ENCODE measurements at regions not wholly inside any gene's neighbourhood (a gene's known extent, or its start where the extent isn't known, plus 50 kb on each side); places are given as distances from the start of the nearest gene placed in this dataset.

GRCh38 chrY:7687086-7687485 is 775.5 kb upstream of the AMELY start:
- H3K36me3 Mint-ChIP-seq = no peaks in the 10 kb centered on the region
- Histone ChIP-seq H3K27ac (ENCODE audit: low read depth in 1 of 2, low read length in 2 of 2) (no peak overlapping the region), H3K4me3 (replicated peaks in 1 of 3; ENCODE audit: low read depth in 2 of 3, low read length in 3 of 3) (no peak overlapping the region), H2AFZ (ENCODE audit: insufficient read depth, low read depth, low read length, poor library complexity, severe bottlenecking) (no peak overlapping the region), H3K27me3 (ENCODE audit: control insufficient read depth in 2 of 2, insufficient read depth in 2 of 2, low read length in 2 of 2) (no peaks in the 10 kb centered on the region), H4K20me1 (ENCODE audit: insufficient read depth, low read length) (no peaks in the 10 kb centered on the region), H3K9ac (ENCODE audit: insufficient read depth, low read length, poor library complexity, severe bottlenecking) (no peak overlapping the region), H3K4me2 (replicated peaks; ENCODE audit: extremely low read depth, low read length, poor library complexity, severe bottlenecking) (no peak overlapping the region), H3K4me1 (ENCODE audit: control insufficient read depth in 1 of 2, insufficient read depth in 2 of 2, low read length in 2 of 2) (no peaks in the 10 kb centered on the region), H3K36me3 (replicated peaks in 1 of 2; ENCODE audit: control insufficient read depth in 1 of 2, insufficient read depth in 2 of 2, low read length in 2 of 2) (no peaks in the 10 kb centered on the region), H3K79me2 (ENCODE audit: insufficient read depth, low read length) (no peaks in the 10 kb centered on the region), H3K9me3 (replicated peaks in 1 of 2; ENCODE audit: control insufficient read depth in 1 of 2, insufficient read depth in 1 of 2, low read length in 2 of 2) (no peaks in the 10 kb centered on the region)
- DNase-seq = no peak
- WGBS (ENCODE audit: insufficient coverage) = no CpG with 5 or more reads among the region's 3 CpGs
- H3K27me3 Mint-ChIP-seq (ENCODE audit: low read depth in 3 of 3) = peaks cover 0 to 3% (median 2%) of the 10 kb centered on the region in 3 donors
- no peak overlapping the region for H3K27ac Mint-ChIP-seq
- no peak overlapping the region for H3K4me3 Mint-ChIP-seq
- intact Hi-C loops (cut with micrococcal nuclease) = no loop called here
- H3K4me1 Mint-ChIP-seq = peaks cover 2% of the 10 kb centered on the region
- no peak for TF ChIP-seq CTCF (IDR thresholded peaks at IDR 0.05)
- peaks cover 0 to 4% (median 0%) of the 10 kb centered on the region in 7 donors for H3K9me3 Mint-ChIP-seq

GRCh38 chrY:7684546-7684945 is 773.0 kb upstream of the AMELY start:
- H3K4me3 ChIP-seq (replicated peaks in 1 of 3; ENCODE audit: low read depth in 2 of 3, low read length in 3 of 3) = no peak overlapping the region
- TF ChIP-seq CTCF (IDR thresholded peaks at IDR 0.05) = no peak
- H3K9me3 Mint-ChIP-seq = peaks cover 0 to 3% (median 0%) of the 10 kb centered on the region in 7 donors
- no peaks in the 10 kb centered on the region for H3K79me2 ChIP-seq (ENCODE audit: insufficient read depth, low read length)
- intact Hi-C loops (cut with micrococcal nuclease) = no loop called here
- H3K36me3 ChIP-seq (replicated peaks in 1 of 2; ENCODE audit: control insufficient read depth in 1 of 2, insufficient read depth in 2 of 2, low read length in 2 of 2) = no peaks in the 10 kb centered on the region
- H3K9ac ChIP-seq (ENCODE audit: insufficient read depth, low read length, poor library complexity, severe bottlenecking) = no peak overlapping the region
- peak overlapping the region in 1 of 7 donors; percentile 33 for H3K27ac Mint-ChIP-seq
- H3K27me3 ChIP-seq (ENCODE audit: control insufficient read depth in 2 of 2, insufficient read depth in 2 of 2, low read length in 2 of 2) = no peaks in the 10 kb centered on the region
- no peaks in the 10 kb centered on the region for H3K4me1 ChIP-seq (ENCODE audit: control insufficient read depth in 1 of 2, insufficient read depth in 2 of 2, low read length in 2 of 2)
- H4K20me1 ChIP-seq (ENCODE audit: insufficient read depth, low read length) = no peaks in the 10 kb centered on the region
- H3K36me3 Mint-ChIP-seq = no peaks in the 10 kb centered on the region
- H3K4me2 ChIP-seq (replicated peaks; ENCODE audit: extremely low read depth, low read length, poor library complexity, severe bottlenecking) = no peak overlapping the region
- no peak overlapping the region for H3K27ac ChIP-seq (ENCODE audit: low read depth in 1 of 2, low read length in 2 of 2)
- no peak overlapping the region for H3K4me3 Mint-ChIP-seq
- WGBS (ENCODE audit: insufficient coverage) = no CpG with 5 or more reads among the region's 2 CpGs
- no peak overlapping the region for H2AFZ ChIP-seq (ENCODE audit: insufficient read depth, low read depth, low read length, poor library complexity, severe bottlenecking)
- no peak for DNase-seq
- no peaks in the 10 kb centered on the region for H3K9me3 ChIP-seq (replicated peaks in 1 of 2; ENCODE audit: control insufficient read depth in 1 of 2, insufficient read depth in 1 of 2, low read length in 2 of 2)
- peaks cover 2% of the 10 kb centered on the region for H3K4me1 Mint-ChIP-seq
- peaks cover 0 to 4% (median 3%) of the 10 kb centered on the region in 3 donors for H3K27me3 Mint-ChIP-seq (ENCODE audit: low read depth in 3 of 3)

Data from CD14-positive monocyte (primary cell).